ENCODE measurements at regions not wholly inside any gene's neighbourhood (a gene's known extent, or its start where the extent isn't known, plus 50 kb on each side); places are given as distances from the start of the nearest gene placed in this dataset.
"Not testable (repeated sequence)": the region's sequence is repeated elsewhere in the genome, so short reads cannot be mapped to it uniquely, and the experiment has no call there.

GRCh38 chr10:32139223-32140073, 83.2 kb upstream of the KIF5B start:
- peak; percentile 79 for DNase-seq (ENCODE audit: low spot score)
- no peaks in the 10 kb centered on the region for H3K9me3 ChIP-seq (ENCODE audit: low read depth)
- WGBS (ENCODE audit: low lambda C conversion rate, missing lambda C conversion rate): 50% methylated on average over 12 of the region's 12 CpGs
- H2AFZ ChIP-seq: no peak overlapping the region
- no peaks in the 10 kb centered on the region for H3K9me2 ChIP-seq (replicated peaks; ENCODE audit: insufficient read depth)
- TF ChIP-seq CTCF (IDR thresholded peaks at IDR 0.05; ENCODE audit: poor library complexity) (no peak), EZH2phosphoT487 (IDR thresholded peaks at IDR 0.05; ENCODE audit: low read depth, severe bottlenecking, unreplicated experiment) (no peak), EZH2 (IDR thresholded peaks at IDR 0.05; ENCODE audit: borderline replicate concordance) (no peak)
- no peaks in the 10 kb centered on the region for H4K20me1 ChIP-seq (ENCODE audit: insufficient read depth, poor library complexity, severe bottlenecking)
- H3K4me1 ChIP-seq (ENCODE audit: insufficient read depth): no peaks in the 10 kb centered on the region
- no peak overlapping the region for H3K4me3 ChIP-seq
- H3K27ac ChIP-seq: peak overlapping the region; percentile 30
- H3K4me2 ChIP-seq: peak overlapping the region; percentile 28
- no peaks in the 10 kb centered on the region for H3K79me2 ChIP-seq
- no peaks in the 10 kb centered on the region for H3K36me3 ChIP-seq (replicated peaks; ENCODE audit: insufficient read depth, low read depth)
- no peaks in the 10 kb centered on the region for H3K27me3 ChIP-seq

DNA sequence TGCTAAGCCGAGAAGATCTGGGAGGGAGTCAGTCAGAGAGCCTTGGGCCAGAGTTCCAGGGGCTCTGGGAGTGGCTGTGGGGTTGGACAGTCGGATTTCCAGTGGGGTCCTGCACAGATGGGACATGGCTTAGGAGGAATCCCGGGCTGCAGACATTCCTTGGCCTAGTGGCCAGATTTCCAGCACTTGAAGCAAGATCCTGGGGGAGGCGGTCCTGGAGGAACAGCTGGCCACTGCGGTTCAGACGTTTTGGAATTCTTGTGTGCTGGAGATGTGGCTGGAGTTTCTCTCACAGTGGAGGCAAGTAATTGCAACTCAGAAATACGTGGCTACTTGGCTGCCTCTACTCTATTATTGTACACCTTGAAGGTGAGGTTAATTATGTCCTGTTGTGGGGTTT, 80.7 kb upstream of the KIF5B start:
- not testable (repeated sequence) for DNase-seq (ENCODE audit: low spot score); H3K4me3 ChIP-seq; H3K4me2 ChIP-seq; H4K20me1 ChIP-seq (ENCODE audit: insufficient read depth, poor library complexity, severe bottlenecking); H3K79me2 ChIP-seq; H3K27me3 ChIP-seq; H2AFZ ChIP-seq; H3K36me3 ChIP-seq (replicated peaks; ENCODE audit: insufficient read depth, low read depth); H3K9me3 ChIP-seq (ENCODE audit: low read depth); H3K9me2 ChIP-seq (replicated peaks; ENCODE audit: insufficient read depth); H3K27ac ChIP-seq; H3K4me1 ChIP-seq (ENCODE audit: insufficient read depth)
- 75% methylated on average over 7 of the region's 7 CpGs for WGBS (ENCODE audit: low lambda C conversion rate, missing lambda C conversion rate)

GRCh38 chr10:32135796-32136195, 79.6 kb upstream of the KIF5B start:
- not testable (repeated sequence) for DNase-seq (ENCODE audit: low spot score); H3K27ac ChIP-seq; H3K36me3 ChIP-seq (replicated peaks; ENCODE audit: insufficient read depth, low read depth); H3K4me3 ChIP-seq; H3K79me2 ChIP-seq; H3K4me2 ChIP-seq; H3K27me3 ChIP-seq; H2AFZ ChIP-seq; H4K20me1 ChIP-seq (ENCODE audit: insufficient read depth, poor library complexity, severe bottlenecking); H3K9me3 ChIP-seq (ENCODE audit: low read depth); H3K9me2 ChIP-seq (replicated peaks; ENCODE audit: insufficient read depth); H3K4me1 ChIP-seq (ENCODE audit: insufficient read depth)
- WGBS (ENCODE audit: low lambda C conversion rate, missing lambda C conversion rate): 57% methylated on average over 5 of the region's 5 CpGs

DNA sequence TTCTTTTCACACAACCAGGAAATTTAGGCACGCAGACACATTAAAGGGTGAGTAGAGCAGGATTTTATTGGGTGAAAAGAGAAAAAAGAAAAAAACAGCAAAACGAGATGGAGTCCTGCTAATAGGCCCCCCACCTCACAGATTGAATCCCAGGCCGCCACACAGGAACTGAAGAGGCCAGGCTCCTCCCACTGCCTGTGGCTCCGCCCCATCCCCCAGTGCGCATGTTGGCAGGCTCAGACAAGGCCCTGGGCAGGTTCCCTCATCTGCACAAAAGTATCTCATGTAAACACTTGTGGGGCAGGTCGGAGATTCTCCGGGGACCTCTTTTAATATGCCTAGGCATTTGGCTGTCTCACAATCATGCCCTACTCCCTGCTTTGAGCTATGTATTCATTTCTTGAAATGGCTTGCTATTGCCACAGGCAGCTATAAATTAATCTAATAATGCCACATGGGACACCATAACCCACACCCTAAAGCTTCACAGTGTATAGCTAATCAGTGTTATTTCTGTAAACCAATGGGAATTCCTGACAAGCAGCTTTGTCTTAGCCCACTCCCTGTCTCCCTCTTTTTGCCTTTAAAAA, 76.2 kb upstream of the KIF5B start:
- H3K4me3 ChIP-seq: no peak overlapping the region
- H3K27ac ChIP-seq: no peak overlapping the region
- no peak for DNase-seq (ENCODE audit: low spot score)
- no peaks in the 10 kb centered on the region for H3K36me3 ChIP-seq (replicated peaks; ENCODE audit: insufficient read depth, low read depth)
- TF ChIP-seq EZH2phosphoT487 (IDR thresholded peaks at IDR 0.05; ENCODE audit: low read depth, severe bottlenecking, unreplicated experiment) (no peak), EZH2 (IDR thresholded peaks at IDR 0.05; ENCODE audit: borderline replicate concordance) (no peak), CTCF (IDR thresholded peaks at IDR 0.05; ENCODE audit: poor library complexity) (no peak)
- no peak overlapping the region for H3K4me2 ChIP-seq
- no peaks in the 10 kb centered on the region for H4K20me1 ChIP-seq (ENCODE audit: insufficient read depth, poor library complexity, severe bottlenecking)
- 80% methylated on average over 7 of the region's 7 CpGs for WGBS (ENCODE audit: low lambda C conversion rate, missing lambda C conversion rate)
- no peaks in the 10 kb centered on the region for H3K9me3 ChIP-seq (ENCODE audit: low read depth)
- H3K79me2 ChIP-seq: no peaks in the 10 kb centered on the region
- no peak overlapping the region for H2AFZ ChIP-seq
- H3K27me3 ChIP-seq: no peaks in the 10 kb centered on the region
- peaks cover 8% of the 10 kb centered on the region for H3K4me1 ChIP-seq (ENCODE audit: insufficient read depth)
- H3K9me2 ChIP-seq (replicated peaks; ENCODE audit: insufficient read depth): no peaks in the 10 kb centered on the region
